Left ventricle myocardium inferior (tissue), 1 donor: ENCODE measurements at regions not wholly inside any gene's neighbourhood (a gene's known extent, or its start where the extent isn't known, plus 50 kb on each side); places are given as distances from the start of the nearest gene placed in this dataset.

Experiments used
- DNase-seq: peaks from one replicate; pipeline ENCODE4 v3.0.0-alpha.2; 2020
- H3K27ac ChIP-seq: fragments of 200-600 bp; replicated peaks from 2 replicates; pipeline ENCODE4 v1.8.0; 2021
- H3K27me3 ChIP-seq: fragments of 200-600 bp; 2 replicates; pipeline ENCODE4 v1.8.0; 2021; ENCODE audit warnings: low read depth
- H3K36me3 ChIP-seq: fragments of 200-600 bp; 2 replicates; pipeline ENCODE4 v1.8.0; 2021
- H3K4me1 ChIP-seq: fragments of 200-600 bp; 2 replicates; pipeline ENCODE4 v1.8.0; 2021
- H3K4me3 ChIP-seq: fragments of 200-600 bp; 2 replicates; pipeline ENCODE4 v1.8.0; 2021; ENCODE audit warnings: mild to moderate bottlenecking, moderate library complexity
- H3K9me3 ChIP-seq: fragments of 200-600 bp; replicated peaks from 2 replicates; pipeline ENCODE4 v1.8.0; 2021
- intact Hi-C: fragments of 100-400 bp; cut with micrococcal nuclease; formaldehyde crosslinking; loops from one replicate; pipeline ENCODE4 v1.11.0; 2022
- TF ChIP-seq, protein P1 (sequence below): fragments of 200-600 bp; IDR thresholded peaks from 2 replicates; pipeline ENCODE4 v1.8.0; 2021; ENCODE audit warnings: antibody characterized with exemption, mild to moderate bottlenecking, borderline replicate concordance
- donor health status: DM: no; HTN: yes; CAD: no; lungs with severe emphysema.

DNA sequence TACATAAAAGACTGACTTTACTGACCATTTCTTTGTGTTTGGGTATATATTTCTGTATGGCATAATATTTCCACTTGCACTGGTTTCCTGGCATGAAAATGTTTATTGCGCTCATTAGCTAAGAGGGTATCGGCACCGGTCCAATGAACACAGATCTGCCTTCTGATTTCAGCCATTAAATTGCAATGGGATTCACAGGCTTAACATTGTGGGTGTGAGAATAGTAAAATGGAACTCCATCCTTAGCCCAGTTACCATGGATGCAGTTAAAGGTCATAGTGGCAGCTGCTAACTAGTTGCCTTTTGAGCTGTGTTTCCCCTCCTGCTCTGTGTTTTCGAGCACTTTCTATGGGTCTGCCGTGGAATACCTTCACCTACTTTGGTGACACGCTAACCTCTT, 352.6 kb upstream of the POU3F3 start:
- Histone ChIP-seq H3K27me3 (no peaks in the 10 kb centered on the region), H3K4me3 (no peak overlapping the region), H3K4me1 (no peaks in the 10 kb centered on the region), H3K27ac (no peak overlapping the region), H3K36me3 (no peaks in the 10 kb centered on the region), H3K9me3 (no peaks in the 10 kb centered on the region)
- DNase-seq, result no peak
- TF ChIP-seq, protein P1, sequence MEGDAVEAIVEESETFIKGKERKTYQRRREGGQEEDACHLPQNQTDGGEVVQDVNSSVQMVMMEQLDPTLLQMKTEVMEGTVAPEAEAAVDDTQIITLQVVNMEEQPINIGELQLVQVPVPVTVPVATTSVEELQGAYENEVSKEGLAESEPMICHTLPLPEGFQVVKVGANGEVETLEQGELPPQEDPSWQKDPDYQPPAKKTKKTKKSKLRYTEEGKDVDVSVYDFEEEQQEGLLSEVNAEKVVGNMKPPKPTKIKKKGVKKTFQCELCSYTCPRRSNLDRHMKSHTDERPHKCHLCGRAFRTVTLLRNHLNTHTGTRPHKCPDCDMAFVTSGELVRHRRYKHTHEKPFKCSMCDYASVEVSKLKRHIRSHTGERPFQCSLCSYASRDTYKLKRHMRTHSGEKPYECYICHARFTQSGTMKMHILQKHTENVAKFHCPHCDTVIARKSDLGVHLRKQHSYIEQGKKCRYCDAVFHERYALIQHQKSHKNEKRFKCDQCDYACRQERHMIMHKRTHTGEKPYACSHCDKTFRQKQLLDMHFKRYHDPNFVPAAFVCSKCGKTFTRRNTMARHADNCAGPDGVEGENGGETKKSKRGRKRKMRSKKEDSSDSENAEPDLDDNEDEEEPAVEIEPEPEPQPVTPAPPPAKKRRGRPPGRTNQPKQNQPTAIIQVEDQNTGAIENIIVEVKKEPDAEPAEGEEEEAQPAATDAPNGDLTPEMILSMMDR, result no peak
- intact Hi-C loops, result no loop called here

DNA sequence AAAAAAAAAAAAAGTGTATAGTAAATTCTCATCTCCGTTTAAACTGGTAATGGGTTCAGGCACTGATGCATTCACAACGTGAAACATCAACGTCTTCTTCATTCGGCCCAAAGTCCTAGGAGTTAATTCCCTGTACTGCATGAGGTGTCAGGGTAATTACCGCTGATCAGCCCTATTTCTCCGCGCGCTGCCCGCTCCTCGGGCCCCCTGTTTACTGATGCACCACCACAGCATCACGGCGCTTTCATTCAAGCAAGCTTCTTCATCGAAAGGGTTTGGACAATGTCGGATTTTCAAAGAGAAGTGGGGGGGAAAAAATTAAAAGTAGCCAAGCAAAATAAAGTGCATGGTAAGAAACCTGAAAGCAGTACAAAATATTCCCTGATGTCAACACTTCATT, 352.0 kb upstream of the POU3F3 start:
- intact Hi-C loops, result no loop called here
- Histone ChIP-seq H3K27me3 (no peaks in the 10 kb centered on the region), H3K36me3 (no peaks in the 10 kb centered on the region), H3K27ac (no peak overlapping the region), H3K9me3 (no peaks in the 10 kb centered on the region), H3K4me1 (no peaks in the 10 kb centered on the region), H3K4me3 (no peak overlapping the region)
- TF ChIP-seq, protein P1, result no peak
- DNase-seq, result no peak

DNA sequence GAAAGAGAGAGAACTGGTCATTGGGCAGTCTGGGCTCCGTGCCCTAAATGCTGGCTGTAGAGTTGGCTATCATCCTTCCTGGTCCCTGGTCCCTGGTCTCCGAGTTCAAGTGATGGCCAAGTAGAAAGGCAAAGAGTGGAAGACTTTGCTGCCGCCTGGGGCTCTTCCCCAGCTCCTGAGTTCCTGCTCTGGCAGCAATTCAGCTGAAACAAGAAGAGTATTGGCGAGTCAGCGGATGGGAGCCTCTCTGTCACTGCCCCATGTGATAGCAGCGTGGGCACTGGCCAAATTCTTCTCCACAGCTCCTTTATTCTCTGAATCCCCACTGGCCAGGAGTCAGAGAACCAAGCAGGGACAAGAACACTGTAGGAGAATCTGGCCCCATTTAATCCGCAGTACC, 351.0 kb upstream of the POU3F3 start:
- Histone ChIP-seq H3K4me3 (no peak overlapping the region), H3K27ac (no peak overlapping the region), H3K9me3 (no peaks in the 10 kb centered on the region), H3K36me3 (no peaks in the 10 kb centered on the region), H3K4me1 (no peaks in the 10 kb centered on the region), H3K27me3 (no peaks in the 10 kb centered on the region)
- TF ChIP-seq, protein P1, result no peak
- intact Hi-C loops, result no loop called here
- DNase-seq, result no peak

DNA sequence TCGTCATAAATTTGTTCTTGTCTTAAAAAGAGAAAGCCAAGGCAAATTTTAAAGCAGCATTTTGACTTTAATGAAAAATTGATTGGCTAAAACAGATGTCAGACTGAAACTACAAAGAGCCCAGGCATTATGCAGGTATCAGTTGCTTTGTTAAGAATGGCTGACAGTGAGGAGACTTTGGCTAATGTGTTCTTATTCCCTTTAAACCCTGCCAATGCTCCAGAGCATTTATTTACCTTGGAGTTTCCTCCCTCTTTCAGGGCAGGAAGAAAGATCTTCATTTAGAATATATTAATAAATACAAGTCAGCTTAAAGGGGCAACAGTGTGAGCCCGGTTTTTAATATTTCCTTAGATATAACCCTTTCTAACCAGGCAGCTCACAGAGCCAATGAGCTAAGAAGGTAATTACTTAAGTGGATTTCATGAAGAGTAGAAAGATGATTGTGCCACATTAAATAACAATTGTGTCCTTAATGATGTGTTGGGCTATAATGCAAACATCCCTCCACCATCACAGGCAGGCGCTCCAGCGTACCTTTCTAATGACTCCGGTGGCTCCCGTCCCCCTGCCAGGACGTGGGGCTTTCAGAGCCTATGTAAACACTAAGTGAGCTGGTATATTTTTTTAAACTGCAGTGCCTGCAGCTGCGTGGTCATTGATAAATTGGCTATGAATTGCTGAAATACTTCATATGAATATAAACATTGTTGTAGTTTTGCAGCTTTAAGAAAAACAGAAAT, 349.4 kb upstream of the POU3F3 start:
- Histone ChIP-seq H3K36me3 (no peaks in the 10 kb centered on the region), H3K27ac (no peak overlapping the region), H3K9me3 (no peaks in the 10 kb centered on the region), H3K4me3 (no peak overlapping the region), H3K4me1 (no peaks in the 10 kb centered on the region), H3K27me3 (no peaks in the 10 kb centered on the region)
- no peak for DNase-seq
- intact Hi-C loops, result no loop called here
- TF ChIP-seq, protein P1, result no peak

DNA sequence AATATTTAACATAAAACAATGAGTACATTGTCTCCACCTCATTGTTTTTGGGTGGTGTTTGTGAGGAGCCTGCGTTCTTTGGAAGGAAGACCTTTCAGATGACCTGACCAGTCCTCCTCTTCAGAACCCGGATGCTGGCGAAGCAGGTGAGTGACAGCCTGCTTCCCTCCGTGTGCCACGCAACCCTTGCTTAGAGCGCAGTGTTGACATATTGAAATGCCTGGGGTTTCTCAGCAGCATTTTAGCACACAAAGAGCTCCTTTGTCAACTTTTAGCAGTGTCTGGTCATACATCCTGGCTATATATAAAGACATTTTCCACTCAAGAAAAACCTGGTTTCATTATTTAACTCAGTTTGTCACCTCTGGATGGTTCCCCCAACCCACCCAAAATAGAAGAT, 335.7 kb upstream of the POU3F3 start:
- H3K36me3 ChIP-seq, result no peaks in the 10 kb centered on the region
- no peaks in the 10 kb centered on the region for H3K4me1 ChIP-seq
- H3K9me3 ChIP-seq, result peaks cover 20% of the 10 kb centered on the region
- TF ChIP-seq, protein P1, result no peak
- H3K4me3 ChIP-seq, result no peak overlapping the region
- H3K27ac ChIP-seq, result no peak overlapping the region
- H3K27me3 ChIP-seq, result no peaks in the 10 kb centered on the region
- intact Hi-C loops, result no loop called here
- no peak for DNase-seq

DNA sequence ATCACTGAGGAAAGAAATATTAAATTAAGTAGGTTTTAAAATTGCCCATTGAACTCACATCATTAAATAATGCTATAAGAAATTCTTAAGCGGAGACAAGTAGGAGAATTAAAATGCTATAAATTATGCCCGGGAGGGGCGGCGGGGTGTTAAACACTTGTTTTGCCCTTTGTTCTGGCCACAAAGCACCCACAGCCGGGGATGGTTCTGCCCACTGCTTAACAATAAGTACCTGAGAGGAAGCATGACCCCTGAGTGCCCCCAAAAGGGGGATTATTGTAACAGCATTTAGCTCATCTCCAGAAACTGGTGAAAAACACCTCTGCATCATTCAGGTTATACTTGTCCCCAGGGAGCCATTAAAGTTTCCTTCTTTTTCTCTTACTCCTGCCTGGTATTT, 332.7 kb upstream of the POU3F3 start:
- Histone ChIP-seq H3K4me3 (no peak overlapping the region), H3K27ac (no peak overlapping the region), H3K36me3 (no peaks in the 10 kb centered on the region), H3K4me1 (no peaks in the 10 kb centered on the region), H3K27me3 (no peaks in the 10 kb centered on the region), H3K9me3 (peaks cover 23% of the 10 kb centered on the region)
- TF ChIP-seq, protein P1, result no peak
- intact Hi-C loops, result no loop called here
- DNase-seq, result no peak
